ENCODE measurements at regions not wholly inside any gene's neighbourhood (a gene's known extent, or its start where the extent isn't known, plus 50 kb on each side); places are given as distances from the start of the nearest gene placed in this dataset.

GRCh38 chr7:26553128-26553527 lies 261.5 kb downstream of the SNX10 start:
- no peak for TF ChIP-seq CTCF (IDR thresholded peaks at IDR 0.05; ENCODE audit: low read depth, low read length)
- DNase-seq (ENCODE audit: extremely low read depth, low read depth): no peak

- no peak for TF ChIP-seq CTCF (IDR thresholded peaks at IDR 0.05; ENCODE audit: low read depth, low read length)
- no peak for DNase-seq (ENCODE audit: extremely low read depth, low read depth)
Observed at GRCh38 chr7:26553582-26553981, 261.9 kb downstream of the SNX10 start.

- no peak for DNase-seq (ENCODE audit: extremely low read depth, low read depth)
- TF ChIP-seq CTCF (IDR thresholded peaks at IDR 0.05; ENCODE audit: low read depth, low read length): no peak
Observed at GRCh38 chr7:26554952-26555351, 263.3 kb downstream of the SNX10 start.

GRCh38 chr7:26556061-26556881 lies 264.6 kb downstream of the SNX10 start:
- TF ChIP-seq CTCF (IDR thresholded peaks at IDR 0.05; ENCODE audit: low read depth, low read length): no peak
- DNase-seq (ENCODE audit: extremely low read depth, low read depth): no peak

- no peak for DNase-seq (ENCODE audit: extremely low read depth, low read depth)
- TF ChIP-seq CTCF (IDR thresholded peaks at IDR 0.05; ENCODE audit: low read depth, low read length): no peak
Observed at GRCh38 chr7:26560526-26561256, 269.0 kb downstream of the SNX10 start.

- TF ChIP-seq CTCF (IDR thresholded peaks at IDR 0.05; ENCODE audit: low read depth, low read length): no peak
- DNase-seq (ENCODE audit: extremely low read depth, low read depth): no peak
Observed at GRCh38 chr7:26562841-26563240, 271.2 kb downstream of the SNX10 start.

GRCh38 chr7:26563406-26563805 lies 271.7 kb downstream of the SNX10 start:
- TF ChIP-seq CTCF (IDR thresholded peaks at IDR 0.05; ENCODE audit: low read depth, low read length): no peak
- DNase-seq (ENCODE audit: extremely low read depth, low read depth): no peak
